22Rv1 (cell line): ENCODE measurements at regions not wholly inside any gene's neighbourhood (a gene's known extent, or its start where the extent isn't known, plus 50 kb on each side); places are given as distances from the start of the nearest gene placed in this dataset.

ENCODE experiments used
- CTCF ChIP-seq: fragments of 450-650 bp; IDR thresholded peaks from 2 replicates; pipeline ENCODE4 v1.5.1; 2017; ENCODE audit warnings: mild to moderate bottlenecking
- ZFX ChIP-seq: fragments of 450-650 bp; IDR thresholded peaks from 2 replicates; pipeline ENCODE4 v1.6.1; 2017; ENCODE audit warnings: antibody characterized with exemption, borderline replicate concordance

DNA sequence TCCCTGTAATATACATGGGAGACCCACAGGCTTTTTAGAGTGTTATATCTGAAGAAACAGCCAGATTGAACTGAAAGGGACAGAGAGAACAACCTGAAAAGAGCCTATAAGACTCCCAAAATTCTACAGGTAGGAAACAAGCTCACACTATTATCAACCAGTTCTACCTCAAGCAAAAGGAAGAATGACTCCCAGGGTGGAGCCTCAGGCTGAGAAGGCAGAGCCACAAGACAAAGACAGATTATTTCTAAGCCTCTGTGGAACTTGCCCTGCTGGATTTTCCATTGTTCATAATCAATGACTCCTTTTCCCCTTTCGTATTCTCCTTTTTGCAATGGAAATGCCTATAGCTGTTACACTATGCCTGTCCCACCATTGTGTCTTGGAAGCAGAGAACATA is 95.1 kb upstream of the LMCD1 start:
- TF ChIP-seq CTCF (no peak), ZFX (no peak)
